ENCODE measurements at regions not wholly inside any gene's neighbourhood (a gene's known extent, or its start where the extent isn't known, plus 50 kb on each side); places are given as distances from the start of the nearest gene placed in this dataset.
A peak's percentile ranks its signal among the peaks of the same experiment; 100 is the strongest.
"Not testable (repeated sequence)": the region's sequence is repeated elsewhere in the genome, so short reads cannot be mapped to it uniquely, and the experiment has no call there.

GRCh38 chr17:62197156-62197555 lies 132.1 kb upstream of the MED13 start:
- DNase-seq (ENCODE audit: low spot score): not testable (repeated sequence)

GRCh38 chr17:62196587-62196986 lies 131.5 kb upstream of the MED13 start:
- not testable (repeated sequence) for DNase-seq (ENCODE audit: low spot score)

GRCh38 chr17:62194401-62194800 lies 129.3 kb upstream of the MED13 start:
- DNase-seq (ENCODE audit: low spot score): no peak

DNA sequence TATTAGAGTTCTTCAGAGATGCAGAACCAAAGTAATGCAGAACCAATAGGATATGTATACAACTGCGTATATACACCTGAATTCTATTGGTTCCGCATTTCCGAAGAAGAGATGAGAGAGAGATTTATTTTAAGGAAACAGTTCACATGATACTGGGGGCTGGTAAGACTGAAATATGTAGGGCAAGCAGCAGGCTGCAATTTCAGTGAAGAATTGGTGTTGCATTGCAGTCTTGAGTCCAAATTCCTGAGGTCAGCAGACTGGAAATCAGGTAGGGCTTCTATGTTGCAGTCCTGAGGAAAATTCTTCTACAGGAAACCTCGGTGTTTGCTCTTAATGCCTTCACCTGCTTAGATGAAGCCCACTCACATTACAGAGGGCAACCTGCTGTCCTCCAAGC lies 128.2 kb upstream of the MED13 start:
- DNase-seq (ENCODE audit: low spot score): no peak

- no peak for DNase-seq (ENCODE audit: low spot score)
Measured at GRCh38 chr17:62191390-62192361, 126.6 kb upstream of the MED13 start.

DNA sequence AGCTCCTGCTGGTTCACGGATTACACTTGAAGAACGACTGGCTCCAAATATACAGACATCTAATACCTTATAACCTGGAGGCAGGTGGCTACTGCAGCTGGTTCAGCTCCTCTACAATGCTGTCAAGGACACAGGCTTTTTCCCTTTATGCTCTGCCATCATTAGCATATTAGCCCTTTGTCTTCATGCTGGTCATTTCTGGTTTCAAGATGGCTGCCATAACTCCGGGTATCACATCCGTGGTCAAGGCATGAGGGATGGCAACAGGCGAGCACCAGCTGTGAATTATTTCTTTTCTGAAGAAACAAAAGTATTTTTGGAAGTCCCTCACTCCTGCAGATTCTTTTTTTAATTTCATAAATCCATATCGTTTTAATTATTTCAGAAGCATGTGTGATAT lies 124.3 kb upstream of the MED13 start:
- no peak for DNase-seq (ENCODE audit: low spot score)

DNA sequence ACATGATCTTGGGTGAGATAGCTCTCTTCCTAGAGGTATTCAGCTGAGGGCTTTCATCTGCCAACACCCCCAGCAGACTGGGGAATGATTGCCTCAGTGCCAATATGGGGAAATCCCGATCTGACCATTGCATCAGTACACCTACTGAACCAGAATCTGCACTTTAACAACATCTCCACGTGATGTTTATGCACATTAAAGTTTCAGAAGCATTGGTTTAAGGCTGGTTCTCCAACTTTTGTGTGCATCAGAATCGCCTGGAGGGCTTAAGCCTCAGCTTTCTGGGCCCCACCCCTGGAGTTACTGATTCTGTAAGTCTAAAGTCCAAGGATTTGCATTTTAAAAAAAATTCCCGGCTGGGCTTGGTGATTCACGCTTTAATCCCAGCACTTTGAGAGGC lies 123.6 kb upstream of the MED13 start:
- DNase-seq (ENCODE audit: low spot score): peak; percentile 59

DNA sequence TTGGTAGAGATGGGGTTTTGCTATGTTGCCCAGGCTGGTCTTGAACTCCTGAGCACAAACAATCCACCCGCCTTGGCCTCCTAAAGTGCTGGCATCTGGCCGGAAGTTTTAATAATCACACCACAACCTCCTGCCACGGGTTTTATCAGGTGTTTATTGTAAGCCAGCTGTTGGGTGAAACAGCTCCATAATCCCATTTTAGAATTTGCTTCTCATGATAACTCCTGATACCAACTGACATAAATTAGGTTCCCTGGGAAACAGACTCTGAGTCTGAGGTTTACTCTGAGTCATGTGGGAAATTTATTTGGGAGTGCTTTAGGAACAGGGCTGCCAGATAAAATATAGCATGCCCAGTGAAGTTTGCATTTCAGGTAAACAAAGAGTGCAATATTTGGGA lies 122.6 kb upstream of the MED13 start:
- DNase-seq (ENCODE audit: low spot score): no peak

DNA sequence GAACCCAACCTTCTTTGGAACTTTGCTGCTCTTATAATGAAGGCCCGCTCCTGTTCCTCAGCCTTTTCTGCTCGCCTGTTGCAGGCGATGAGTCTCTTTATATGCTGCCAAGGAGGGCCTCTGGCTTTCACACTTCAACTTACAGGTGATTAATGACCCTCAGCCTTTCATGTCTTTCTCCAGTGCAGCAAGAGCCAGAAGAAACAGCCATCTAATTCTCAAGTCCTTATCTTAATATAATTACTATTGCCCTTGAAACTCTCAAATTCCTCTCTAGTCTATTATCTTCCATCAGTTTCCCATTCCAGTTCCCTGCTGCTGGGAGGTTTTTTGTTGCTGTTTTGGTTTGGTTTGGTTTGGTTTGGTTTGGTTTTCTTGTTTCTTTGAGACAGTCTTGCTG lies 121.8 kb upstream of the MED13 start:
- DNase-seq (ENCODE audit: low spot score): no peak

GRCh38 chr17:62180772-62181171 lies 115.7 kb upstream of the MED13 start:
- DNase-seq (ENCODE audit: low spot score): no peak

GRCh38 chr17:62179525-62180161 lies 114.6 kb upstream of the MED13 start:
- peak; percentile 56 for DNase-seq (ENCODE audit: low spot score)

DNA sequence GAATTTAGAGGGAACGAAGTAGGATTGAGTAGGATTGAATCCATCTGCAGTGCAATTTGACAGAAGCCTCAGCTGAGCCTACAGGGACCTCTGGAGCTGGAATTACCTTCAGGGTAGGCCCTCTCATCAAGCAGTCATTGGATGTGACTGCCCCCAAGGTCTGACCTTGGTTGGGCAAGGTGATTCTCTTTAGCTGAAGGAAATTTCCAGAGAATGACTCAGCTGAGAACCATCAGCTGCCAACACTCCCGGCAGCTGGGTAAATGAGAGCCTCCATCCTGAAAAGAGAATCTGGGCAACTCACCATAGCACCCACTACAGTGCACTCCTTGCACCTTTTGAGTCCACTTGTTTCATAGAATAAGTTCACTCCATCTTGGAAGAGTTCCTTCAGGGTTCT lies 113.5 kb upstream of the MED13 start:
- no peak for DNase-seq (ENCODE audit: low spot score)

DNA sequence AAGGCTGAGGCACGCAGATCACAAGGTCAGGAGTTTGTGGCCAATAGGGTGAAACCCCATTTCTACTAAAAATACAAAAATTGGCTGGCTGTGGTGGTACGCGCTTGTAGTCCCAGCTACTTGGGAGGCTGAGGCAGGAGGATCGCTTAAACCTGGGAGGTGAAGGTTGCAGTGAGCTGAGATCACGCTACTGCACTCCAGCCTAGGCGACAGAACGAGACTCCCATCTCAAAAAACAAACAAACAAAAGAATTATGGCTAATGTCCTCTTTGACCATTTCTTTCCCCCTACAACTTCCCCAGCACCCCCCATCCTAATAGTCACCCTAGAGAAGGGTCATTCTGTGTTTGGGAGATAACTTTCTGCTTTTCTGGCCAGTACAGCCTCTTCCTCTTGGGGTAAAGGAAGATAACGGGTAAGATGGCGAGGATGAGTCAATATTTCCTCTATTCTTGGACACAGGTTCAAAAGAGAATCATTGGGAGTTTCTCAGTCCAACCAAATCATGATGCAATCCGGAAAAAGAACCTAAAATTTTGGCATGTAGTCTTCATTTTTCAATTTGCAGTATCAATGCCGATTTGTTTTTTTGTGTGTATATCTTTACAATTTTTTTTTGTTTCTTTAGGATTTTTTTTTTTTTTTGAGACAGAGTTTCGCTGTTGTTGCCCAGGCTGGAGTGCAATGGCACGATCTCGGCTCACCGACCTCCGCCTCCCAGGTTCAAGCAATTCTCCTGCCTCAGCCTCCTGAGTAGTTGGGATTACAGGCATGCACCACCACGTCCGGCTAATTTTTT lies 107.6 kb upstream of the MED13 start:
- no peak for DNase-seq (ENCODE audit: low spot score)

GRCh38 chr17:62167076-62167475 lies 102.0 kb upstream of the MED13 start:
- DNase-seq (ENCODE audit: low spot score): no peak

GRCh38 chr17:62164747-62165722 lies 100.0 kb upstream of the MED13 start:
- DNase-seq (ENCODE audit: low spot score): no peak

DNA sequence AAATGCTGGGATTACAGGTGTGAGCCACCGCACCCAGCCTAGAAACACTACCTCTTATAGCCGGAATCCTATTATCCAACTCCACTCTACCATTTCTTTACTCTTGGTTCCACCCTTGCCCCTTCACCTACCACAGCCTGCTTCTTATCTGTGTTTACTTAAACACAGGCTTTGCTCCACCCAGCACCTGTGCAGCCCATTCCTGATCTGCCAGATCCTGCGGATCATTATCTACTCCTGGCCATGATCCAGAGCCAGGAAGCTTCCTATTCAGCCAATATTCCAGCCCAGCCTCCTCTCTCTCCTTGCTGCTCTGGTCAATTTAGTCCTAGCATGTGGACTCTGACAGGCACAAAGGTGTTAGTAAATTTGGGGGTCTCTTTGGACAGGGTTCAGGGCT lies 98.8 kb upstream of the MED13 start:
- peak; percentile 91 for DNase-seq (ENCODE audit: low spot score)

- DNase-seq (ENCODE audit: low spot score): no peak
Measured at GRCh38 chr17:62162898-62163297, 97.8 kb upstream of the MED13 start.

DNA sequence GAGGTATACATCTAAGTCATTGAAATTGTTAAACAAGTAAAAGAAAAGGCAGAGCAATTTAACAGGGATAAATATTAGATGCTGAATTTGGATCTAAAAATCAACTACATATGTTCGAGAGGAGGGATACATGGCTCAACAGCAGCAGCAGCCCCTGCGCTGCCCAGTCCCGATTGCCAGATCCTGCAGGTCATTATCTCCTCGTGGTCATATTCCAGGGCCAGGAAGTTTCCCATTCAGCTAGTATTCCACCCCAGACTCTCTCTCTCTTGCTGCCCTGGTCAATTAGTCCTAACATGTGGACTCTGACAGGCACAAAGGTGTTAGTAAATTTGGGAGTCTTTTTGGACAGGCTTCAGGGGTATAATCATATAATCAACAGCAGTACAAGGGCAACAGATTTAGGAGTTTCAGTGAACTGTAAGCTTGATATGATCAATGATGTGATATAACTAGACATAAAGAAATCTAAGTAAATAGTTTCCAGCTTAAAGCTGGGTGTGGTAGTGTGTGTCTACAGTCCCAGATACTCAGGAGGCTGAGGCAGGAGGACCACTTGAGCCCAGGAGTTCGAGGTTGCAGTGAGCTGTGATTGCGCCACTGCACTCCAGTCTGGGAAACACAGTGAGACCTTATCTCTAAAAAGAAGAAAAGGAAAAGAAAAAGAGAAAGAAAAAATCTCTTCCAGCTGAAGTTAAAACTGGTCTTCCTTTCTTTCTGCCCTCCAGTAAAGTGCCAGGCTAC lies 96.5 kb upstream of the MED13 start:
- no peak for DNase-seq (ENCODE audit: low spot score)

DNA sequence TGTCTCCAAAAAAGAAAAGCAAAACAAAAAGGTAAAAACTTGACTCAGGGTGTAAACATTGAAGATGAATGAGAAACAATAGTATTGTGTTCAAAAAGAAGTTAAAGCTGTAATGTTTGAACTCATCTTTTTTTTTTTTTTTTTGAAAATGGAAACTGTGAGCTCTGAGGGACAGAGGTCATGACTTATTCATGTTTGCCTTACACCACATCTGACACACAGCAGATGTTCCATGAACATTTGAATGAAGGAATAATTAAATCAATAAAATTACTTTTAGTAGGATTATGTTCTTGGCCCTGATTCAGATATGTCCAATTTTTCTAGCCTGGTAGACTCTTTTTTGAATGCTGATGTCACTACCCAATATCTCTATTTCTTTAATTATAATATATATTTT lies 95.7 kb upstream of the MED13 start:
- DNase-seq (ENCODE audit: low spot score): no peak

DNA sequence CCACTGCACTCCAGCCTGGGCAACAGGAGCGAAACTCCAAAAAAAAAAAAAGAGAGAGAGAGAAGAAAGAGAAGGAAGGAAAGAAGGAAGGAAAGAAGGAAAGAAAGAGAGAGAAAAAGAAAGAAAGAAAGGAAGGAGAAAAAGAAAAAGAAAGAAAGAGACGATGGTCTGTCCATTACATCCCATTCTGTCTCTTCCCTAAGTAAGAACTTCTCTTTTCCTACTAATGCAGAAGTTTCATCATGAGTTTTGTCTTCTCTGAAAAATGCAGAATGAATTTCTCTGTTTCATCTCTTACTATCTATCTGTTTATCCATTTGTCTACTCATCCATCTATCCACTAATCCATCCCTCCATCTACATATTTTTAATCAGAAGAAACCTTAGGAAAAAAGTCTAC lies 94.9 kb upstream of the MED13 start:
- DNase-seq (ENCODE audit: low spot score): no peak

Data from mucosa of gallbladder (tissue), 1 donor.